IMR-90 (cell line): ENCODE measurements at regions not wholly inside any gene's neighbourhood (a gene's known extent, or its start where the extent isn't known, plus 50 kb on each side); places are given as distances from the start of the nearest gene placed in this dataset.

Source experiments
- ATAC-seq: fragments of 200-7000 bp; cut with Tn5 transposase; 2 replicates; pipeline ENCODE4 v1.9.1; 2020; ENCODE audit warnings: low read depth, mild to moderate bottlenecking, moderate library complexity
- BruUV-seq: library from RNA; stranded (reverse); fragments of 400-500 nt; replicated peaks from 2 replicates; lab custom pipeline; 2021; lab: Mats Ljungman, UMichigan
- CTCF ChIA-PET: fragments of 300-600 bp; formaldehyde crosslinking; extraction: SDS; loops from one replicate; lab custom pipeline; 2021; ENCODE audit warnings: antibody characterized with exemption; lab: Yijun Ruan, JAX
- POLR2A ChIA-PET: fragments of 300-600 bp; sonication (Branson Sonifier 250); formaldehyde crosslinking; loops from one replicate; lab custom pipeline; 2022; ENCODE audit warnings: antibody characterized with exemption; ENCODE audit not compliant: unreplicated experiment; lab: Charles Lee
- DNase-seq: peaks from one replicate; pipeline ENCODE4 v3.0.0; 2013
- H2AFZ ChIP-seq: replicated peaks from 2 replicates; pipeline ENCODE3; 2013; ENCODE audit warnings: low read length, mild to moderate bottlenecking; ENCODE audit not compliant: poor library complexity
- H2AK5ac ChIP-seq: 2 replicates; pipeline ENCODE4 v1.6.1; 2013; ENCODE audit warnings: low read depth, low read length, inconsistent platforms
- H2AK9ac ChIP-seq: replicated peaks from 2 replicates; pipeline ENCODE3; 2013; ENCODE audit warnings: mild to moderate bottlenecking, low read depth, low read length, moderate library complexity; ENCODE audit not compliant: poor library complexity
- H2BK120ac ChIP-seq: 2 replicates; pipeline ENCODE4 v1.6.1; 2013; ENCODE audit warnings: low read depth, low read length, inconsistent platforms
- H2BK15ac ChIP-seq: 3 replicates; pipeline ENCODE4 v1.6.1; 2013; ENCODE audit warnings: low read depth, low read length, inconsistent platforms
- H2BK20ac ChIP-seq: 2 replicates; pipeline ENCODE4 v1.6.1; 2013; ENCODE audit warnings: low read depth, mild to moderate bottlenecking, inconsistent platforms, low read length, moderate library complexity
- H2BK5ac ChIP-seq: 2 replicates; pipeline ENCODE4 v1.6.1; 2013; ENCODE audit warnings: mild to moderate bottlenecking, low read depth, low read length, inconsistent platforms; ENCODE audit not compliant: poor library complexity, severe bottlenecking
- H3K14ac ChIP-seq: replicated peaks from 2 replicates; pipeline ENCODE4 v1.6.1; 2013; ENCODE audit warnings: low read depth, low read length, inconsistent platforms
- H3K18ac ChIP-seq: 2 replicates; pipeline ENCODE4 v1.6.1; 2013; ENCODE audit warnings: low read depth, low read length, control low read depth
- H3K23ac ChIP-seq: 2 replicates; pipeline ENCODE4 v1.6.1; 2013; ENCODE audit warnings: low read depth, low read length, inconsistent platforms
- H3K27ac ChIP-seq: 2 replicates; pipeline ENCODE4 v1.5.1; 2013; ENCODE audit warnings: mild to moderate bottlenecking, control low read depth, low read length; ENCODE audit not compliant: insufficient read depth
- H3K27me3 ChIP-seq: 2 replicates; pipeline ENCODE4 v1.6.1; 2013; ENCODE audit warnings: low read length; ENCODE audit not compliant: control insufficient read depth, insufficient read depth
- H3K36me3 ChIP-seq: 2 replicates; pipeline ENCODE4 v1.6.1; 2013; ENCODE audit warnings: low read length, mixed read lengths; ENCODE audit not compliant: control insufficient read depth, insufficient read depth
- H3K4ac ChIP-seq: 2 replicates; pipeline ENCODE4 v1.6.1; 2013; ENCODE audit warnings: low read depth, low read length, inconsistent platforms
- H3K4me1 ChIP-seq: 2 replicates; pipeline ENCODE4 v1.6.1; 2013; ENCODE audit warnings: low read length, mixed read lengths; ENCODE audit not compliant: control insufficient read depth, insufficient read depth
- H3K4me2 ChIP-seq: 2 replicates; pipeline ENCODE4 v1.6.1; 2013; ENCODE audit warnings: low read depth, mild to moderate bottlenecking, control low read depth, low read length, moderate library complexity
- H3K4me3 ChIP-seq: 2 replicates; pipeline ENCODE4 v1.5.1; 2013; ENCODE audit warnings: low read depth, mild to moderate bottlenecking, control low read depth, low read length, moderate library complexity; ENCODE audit not compliant: insufficient read depth
- H3K56ac ChIP-seq: 2 replicates; pipeline ENCODE4 v1.6.1; 2013; ENCODE audit warnings: low read length, inconsistent platforms; ENCODE audit not compliant: insufficient read depth; ENCODE audit errors: extremely low read depth
- H3K79me1 ChIP-seq, 2 experiments: 2 replicates each; pipeline ENCODE4 v1.6.1; 2013; ENCODE audit warnings: low read length in 2 of 2, inconsistent platforms in 1 of 2, low read depth in 1 of 2
- H3K9ac ChIP-seq: 2 replicates; pipeline ENCODE4 v1.6.1; 2013; ENCODE audit warnings: low read depth, low read length, control low read depth
- H3K9me1 ChIP-seq: 2 replicates; pipeline ENCODE4 v1.6.1; 2013; ENCODE audit warnings: low read length, inconsistent platforms; ENCODE audit not compliant: insufficient read depth
- H3K9me3 ChIP-seq: 2 replicates; pipeline ENCODE4 v1.6.1; 2013; ENCODE audit warnings: low read length; ENCODE audit not compliant: control insufficient read depth, insufficient read depth
- H4K20me1 ChIP-seq: 2 replicates; pipeline ENCODE4 v1.6.1; 2013; ENCODE audit warnings: low read length, inconsistent platforms; ENCODE audit not compliant: insufficient read depth
- H4K5ac ChIP-seq: 2 replicates; pipeline ENCODE4 v1.6.1; 2013; ENCODE audit warnings: mild to moderate bottlenecking, low read depth, low read length, control low read depth
- H4K8ac ChIP-seq, 2 experiments: 2 replicates each; pipeline ENCODE4 v1.6.1; 2013; ENCODE audit warnings: low read depth in 2 of 2, low read length in 2 of 2, control low read depth in 1 of 2, inconsistent platforms in 1 of 2
- H4K91ac ChIP-seq: 2 replicates; pipeline ENCODE4 v1.6.1; 2013; ENCODE audit warnings: low read depth, low read length, inconsistent platforms; ENCODE audit not compliant: insufficient read depth
- CEBPB ChIP-seq: IDR thresholded peaks from 2 replicates; pipeline ENCODE4 v1.6.1; 2012; ENCODE audit warnings: low read depth, low read length, improper control_type of control experiment
- CHD1 ChIP-seq: IDR thresholded peaks from 2 replicates; pipeline ENCODE4 v1.6.1; 2012; ENCODE audit warnings: low read depth, low read length, improper control_type of control experiment
- FOS ChIP-seq: fragments of 150-350 bp; IDR thresholded peaks from 2 replicates; pipeline ENCODE4 v1.6.1; 2016; ENCODE audit warnings: low read depth, low read length
- NFE2L2 ChIP-seq: fragments of 150-350 bp; IDR thresholded peaks from 2 replicates; pipeline ENCODE4 v1.6.1; 2016; ENCODE audit warnings: low read depth, mild to moderate bottlenecking, low read length
- RAD21 ChIP-seq: IDR thresholded peaks from 2 replicates; pipeline ENCODE4 v1.6.1; 2012; ENCODE audit warnings: low read length, improper control_type of control experiment
- RCOR1 ChIP-seq: IDR thresholded peaks from 2 replicates; pipeline ENCODE4 v1.6.1; 2012; ENCODE audit warnings: mild to moderate bottlenecking, low read length, improper control_type of control experiment; ENCODE audit not compliant: insufficient replicate concordance
- WGBS, 2 experiments: methylation state at CpG; one replicate each; pipeline versions ENCODE4 v1.1.5 to v1.1.7; 2013; ENCODE audit warnings: missing lambda C conversion rate in 2 of 2; ENCODE audit not compliant: insufficient read length in 1 of 2; ENCODE audit errors: extremely low coverage in 2 of 2; 5-methylcytosine and 5-hydroxymethylcytosine counted together
- dilution Hi-C: fragments of 300-500 bp; cut with HindIII; formaldehyde crosslinking; loops from one replicate; pipeline ENCODE4 v1.14.3; 2018; ENCODE audit warnings: low sequenced_read_pairs; ENCODE audit not compliant: unreplicated experiment
- in situ Hi-C: fragments of 300-500 bp; cut with MboI; formaldehyde crosslinking; loops from 3 replicates; pipeline ENCODE4 v1.14.3; 2019; ENCODE audit warnings: low sequenced_read_pairs, inconsistent platforms, mixed read lengths
- intact Hi-C: fragments of 100-400 bp; cut with micrococcal nuclease; formaldehyde crosslinking; loops from 2 replicates; pipeline ENCODE4 v1.10.0; 2022

- TF ChIP-seq RCOR1: no peak
- TF ChIP-seq FOS: no peak
Observed at GRCh38 chr13:32851083-32852069, 164.8 kb upstream of the KL start (continued).

- H3K9me1 ChIP-seq: no peaks in the 10 kb centered on the region
- H4K5ac ChIP-seq: no peak overlapping the region
- dilution Hi-C loops: no loop called here
- no peak overlapping the region for H2AK9ac ChIP-seq
- H3K14ac ChIP-seq: no peak overlapping the region
- H3K4me1 ChIP-seq: peaks cover 2% of the 10 kb centered on the region; the same call in 1 of the 2 replicates
- WGBS, 2 experiments: no CpG with 5 or more reads among the region's 1 CpG
- H3K79me1 ChIP-seq: no peaks in the 10 kb centered on the region
- H3K18ac ChIP-seq: no peak overlapping the region
- no peak; the same call in 1 of the 2 replicates for TF ChIP-seq FOS
- no peak for TF ChIP-seq CEBPB
- TF ChIP-seq RAD21: no peak
- TF ChIP-seq RCOR1: no peak
- TF ChIP-seq NFE2L2: no peak
- no peak for TF ChIP-seq CHD1
- no peak overlapping the region for H2AK5ac ChIP-seq
- no peaks in the 10 kb centered on the region; the same call in 1 of the 2 replicates for H3K9me3 ChIP-seq
- H3K27me3 ChIP-seq: peaks cover 7% of the 10 kb centered on the region
- DNase-seq (peak; percentile 40), ATAC-seq (peak; percentile 72)
- H4K91ac ChIP-seq: no peak overlapping the region
- H3K9ac ChIP-seq: no peak overlapping the region
- POLR2A ChIA-PET: no interaction called here
- H2AFZ ChIP-seq: no peak overlapping the region
- no peak overlapping the region for H2BK15ac ChIP-seq
- H3K4me2 ChIP-seq: no peak overlapping the region
- no peak overlapping the region for H2BK5ac ChIP-seq
- no TSS peak for BruUV-seq
- intact Hi-C loops: no loop called here
- no peak overlapping the region for H3K4ac ChIP-seq
- H3K36me3 ChIP-seq: no peaks in the 10 kb centered on the region
- no peak overlapping the region for H2BK120ac ChIP-seq
- H3K23ac ChIP-seq: no peak overlapping the region
- no peak overlapping the region for H3K4me3 ChIP-seq
- no peak overlapping the region for H3K27ac ChIP-seq
- no peak overlapping the region for H4K8ac ChIP-seq
- in situ Hi-C loops: no loop called here
- H3K56ac ChIP-seq: no peak overlapping the region
- CTCF ChIA-PET: interaction anchor here (0.9 kb wide), 1 partner anchor 15 kb away, joined by 3 read pairs; no protein-coding TSS in a partner anchor
- H4K20me1 ChIP-seq: no peaks in the 10 kb centered on the region
- H2BK20ac ChIP-seq: no peak overlapping the region
Observed at GRCh38 chr13:32852526-32852925, 163.7 kb upstream of the KL start.
